Inflammatory macrophage treated with lipopolysaccharide for 4 hours (primary cell): ENCODE measurements at regions not wholly inside any gene's neighbourhood (a gene's known extent, or its start where the extent isn't known, plus 50 kb on each side); places are given as distances from the start of the nearest gene placed in this dataset.
"Not testable (repeated sequence)": the region's sequence is repeated elsewhere in the genome, so short reads cannot be mapped to it uniquely, and the experiment has no call there.

Source experiments
- DNase-seq: peaks from one replicate; pipeline ENCODE4 v3.0.0-alpha.2; 2020

DNA sequence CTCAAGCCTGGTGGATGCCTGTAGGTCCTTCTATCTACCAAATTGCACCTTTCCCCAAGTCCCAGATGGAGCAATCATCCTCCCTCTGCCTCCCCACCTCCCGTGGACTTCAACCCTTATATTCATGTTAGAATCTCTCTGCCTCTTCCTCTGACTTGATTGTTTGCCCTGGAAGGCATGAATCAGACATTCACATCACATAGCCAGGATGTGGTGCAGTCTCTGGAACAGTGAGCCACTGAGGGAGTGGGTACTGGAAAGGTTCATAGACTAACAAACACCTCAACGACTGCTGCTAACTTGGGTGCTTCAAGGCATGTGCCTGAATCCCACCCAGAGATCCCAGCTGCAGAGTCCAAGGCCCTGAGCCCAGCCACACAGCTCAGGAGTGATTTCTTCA lies 494.0 kb downstream of the TNS3 start:
- no peak for DNase-seq

DNA sequence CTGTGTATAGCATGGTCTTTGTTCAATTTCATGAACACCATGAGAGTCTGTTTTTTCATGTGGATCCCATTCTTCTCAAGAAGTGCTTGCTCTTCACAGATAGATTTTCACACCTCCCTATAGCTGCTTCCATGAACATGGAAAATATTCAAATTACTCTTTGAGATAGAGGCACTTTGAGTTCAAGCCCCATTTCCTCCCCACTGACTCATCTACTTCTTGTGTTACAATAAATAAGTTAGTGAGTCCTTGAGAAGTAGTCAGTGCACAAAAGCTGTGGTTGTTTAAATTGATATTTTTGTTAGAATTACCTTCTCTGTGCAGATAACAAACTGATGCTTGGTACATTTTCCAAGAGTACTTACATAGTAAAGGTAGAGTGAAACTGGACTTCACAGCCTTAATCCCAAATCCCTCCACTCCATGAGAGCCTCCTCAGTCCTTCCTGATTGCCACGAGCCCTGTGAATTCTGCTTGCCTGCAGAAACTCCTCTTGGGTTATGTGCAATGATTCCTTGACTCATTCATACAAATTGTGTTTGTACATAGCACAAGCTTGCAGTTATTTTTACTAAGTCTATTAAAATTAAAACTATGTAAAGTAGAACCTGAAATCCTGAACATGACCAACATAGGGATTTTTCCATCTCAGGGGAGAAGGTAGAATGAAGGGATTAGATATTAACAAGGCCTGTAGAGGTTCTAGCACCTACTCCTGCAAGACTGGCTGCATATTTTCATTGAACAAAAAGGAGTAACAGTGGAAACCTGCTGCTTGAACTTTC lies 496.2 kb downstream of the TNS3 start:
- no peak for DNase-seq

DNA sequence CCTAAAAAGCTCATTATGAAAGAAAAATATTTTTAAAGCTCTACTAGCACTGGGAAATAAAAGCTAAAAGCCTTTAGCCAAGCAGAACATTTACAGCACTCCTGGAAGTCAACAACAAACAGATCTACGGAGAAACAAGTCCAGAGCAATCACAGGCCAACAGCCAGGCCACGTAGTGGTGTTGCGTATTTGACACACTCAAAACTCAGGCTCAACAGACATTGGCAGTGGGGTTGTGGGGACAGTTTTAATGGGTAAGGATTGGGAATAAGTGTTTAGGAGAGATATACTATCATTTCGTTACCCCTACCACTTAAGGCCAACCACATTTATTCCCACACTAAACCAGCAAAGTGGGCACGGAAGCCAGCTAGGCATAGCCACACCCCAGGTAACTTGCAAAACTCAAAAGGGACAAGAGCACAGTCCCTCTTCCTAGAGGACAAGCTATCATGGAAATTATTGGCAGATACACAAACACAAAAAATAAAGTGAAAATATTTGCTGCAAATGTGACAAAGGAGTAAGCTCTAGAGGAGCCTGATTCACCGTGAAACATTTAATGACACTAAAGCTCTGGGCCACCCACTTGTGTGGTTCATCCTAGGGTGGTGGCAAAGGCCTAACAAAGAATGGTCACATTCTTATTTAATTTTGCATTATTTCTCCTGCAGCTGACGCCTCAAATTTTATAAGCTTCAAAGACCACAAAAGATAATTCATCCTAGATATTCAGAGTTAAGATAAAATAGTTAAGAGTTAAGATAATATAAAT lies 498.2 kb downstream of the TNS3 start:
- DNase-seq: no peak

DNA sequence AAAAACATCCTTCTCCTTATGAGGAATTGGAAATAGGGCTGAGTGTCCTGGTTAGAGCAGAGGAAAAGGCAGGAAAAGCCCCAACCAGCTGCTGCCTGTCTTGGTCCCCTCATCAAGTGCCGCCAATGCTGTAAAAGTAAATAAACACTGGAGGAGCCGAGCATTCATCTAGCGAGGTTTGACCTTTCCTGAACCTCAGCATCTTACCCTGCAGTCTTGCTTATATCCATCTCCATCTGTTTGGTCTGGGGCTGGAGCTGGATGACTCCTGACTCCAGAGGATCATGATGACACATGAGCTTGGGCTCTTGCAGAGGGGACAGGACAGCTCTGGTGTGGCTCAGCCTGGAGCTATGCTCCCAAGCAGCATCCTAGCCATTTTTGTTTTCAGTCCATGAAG lies 501.1 kb downstream of the TNS3 start:
- DNase-seq: no peak

DNA sequence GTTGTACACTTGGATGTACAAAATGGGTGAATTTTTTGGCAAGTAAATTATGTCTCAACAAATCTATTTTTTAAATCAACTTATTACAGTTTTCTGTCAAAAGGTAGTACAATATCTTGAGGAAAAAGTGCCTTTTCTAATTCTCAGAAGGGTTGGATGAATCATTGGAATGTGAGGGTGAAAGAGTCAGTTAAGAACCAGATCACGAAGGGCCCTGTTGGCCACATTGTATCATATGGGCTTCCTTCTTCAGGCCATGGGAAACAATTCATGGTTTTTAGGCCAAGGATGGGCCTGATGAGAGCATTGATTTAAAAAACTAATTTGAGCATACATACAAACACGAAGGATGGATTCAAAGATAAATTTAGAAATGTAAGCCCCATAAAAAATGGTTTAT lies 503.7 kb downstream of the TNS3 start:
- no peak for DNase-seq

DNA sequence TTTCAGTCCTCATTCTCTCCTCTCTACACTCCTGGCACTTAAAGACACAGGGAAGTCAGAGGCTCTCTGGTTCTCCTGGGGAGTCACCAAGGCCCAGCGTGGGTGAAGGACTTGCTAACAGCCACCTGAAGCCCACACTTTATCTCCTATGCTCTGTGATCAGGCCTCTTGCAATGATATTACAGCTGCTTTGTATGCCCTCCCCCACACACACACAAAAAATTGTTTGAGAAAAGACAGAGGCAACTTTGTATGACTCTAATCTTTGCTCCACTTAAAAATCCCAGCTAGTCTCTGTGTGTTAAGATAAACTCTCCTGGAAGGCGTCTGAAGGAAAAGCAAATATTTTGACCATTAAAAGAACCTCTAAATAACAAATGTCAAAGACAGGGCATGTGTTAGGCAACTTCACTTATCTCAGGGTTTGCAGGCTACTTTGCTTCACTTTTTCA lies 507.2 kb downstream of the TNS3 start:
- DNase-seq: no peak

DNA sequence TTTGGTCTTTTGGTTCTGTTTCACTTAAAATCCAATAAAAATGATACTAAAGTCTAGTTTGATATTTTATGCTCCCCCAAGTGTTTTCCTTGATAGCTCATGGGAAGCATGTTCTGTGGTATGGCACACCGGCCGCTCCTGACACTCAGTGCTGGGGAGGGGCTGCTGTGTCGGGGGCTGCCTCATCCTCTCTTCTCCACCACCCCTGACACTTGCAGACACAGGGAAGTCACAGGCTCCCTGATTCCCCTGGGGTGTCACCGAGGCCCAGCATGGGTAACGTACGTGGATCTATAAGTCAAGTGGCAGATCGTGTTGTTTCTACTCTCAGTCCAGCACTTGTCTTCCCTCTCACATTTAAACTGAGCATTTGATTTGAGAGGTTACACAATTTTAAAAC lies 508.6 kb downstream of the TNS3 start:
- DNase-seq: no peak

DNA sequence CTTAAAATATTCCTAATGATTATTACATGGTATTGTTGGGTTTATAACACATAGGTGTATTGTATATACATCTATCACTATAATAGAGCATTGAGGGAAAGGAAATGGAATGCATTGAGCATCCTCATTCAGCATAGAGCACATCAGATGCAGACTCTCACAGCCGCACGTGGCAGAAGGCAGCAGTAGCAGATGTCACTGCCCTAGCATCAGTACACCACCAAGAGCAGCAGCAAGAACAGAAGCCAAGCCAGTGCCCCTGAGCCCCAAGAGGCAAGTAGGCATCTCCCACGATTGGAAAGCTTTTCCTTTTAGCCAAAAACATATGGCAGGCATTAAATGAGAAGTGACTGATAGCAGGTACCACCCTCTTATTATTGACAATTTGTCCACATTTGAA lies 510.0 kb downstream of the TNS3 start:
- DNase-seq: no peak

DNA sequence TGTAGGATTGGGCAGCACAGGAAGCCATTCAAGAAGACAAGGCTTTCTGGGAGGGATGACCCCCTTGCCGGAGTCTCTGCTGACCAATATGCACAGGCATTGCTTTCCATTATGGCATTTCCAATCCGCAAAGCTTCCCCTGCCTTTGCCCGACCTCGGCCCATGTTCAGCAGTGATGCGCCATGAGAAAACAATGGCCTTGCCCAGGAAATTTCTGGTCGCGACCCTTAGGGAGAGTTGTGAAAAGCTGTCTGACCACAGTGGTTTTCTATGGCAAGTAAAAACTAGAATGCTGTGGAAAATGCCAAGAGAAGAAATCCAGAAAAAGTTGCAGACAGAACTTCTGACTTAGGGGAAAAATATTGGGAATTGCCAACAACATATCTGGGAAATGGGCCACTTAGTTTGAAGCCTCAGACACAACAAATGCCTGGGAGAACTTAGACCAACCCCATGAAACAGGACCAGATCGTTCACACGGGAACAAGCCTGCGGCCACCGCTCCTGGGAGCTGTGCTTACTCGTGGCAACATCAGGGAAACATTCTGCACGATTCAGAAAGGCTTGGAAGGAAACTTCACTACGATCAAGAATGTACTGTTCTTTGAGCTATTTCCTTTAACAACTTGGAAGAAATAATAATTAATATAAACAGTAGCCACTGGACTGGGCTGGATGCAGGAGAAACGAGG lies 512.4 kb downstream of the TNS3 start:
- DNase-seq: no peak

DNA sequence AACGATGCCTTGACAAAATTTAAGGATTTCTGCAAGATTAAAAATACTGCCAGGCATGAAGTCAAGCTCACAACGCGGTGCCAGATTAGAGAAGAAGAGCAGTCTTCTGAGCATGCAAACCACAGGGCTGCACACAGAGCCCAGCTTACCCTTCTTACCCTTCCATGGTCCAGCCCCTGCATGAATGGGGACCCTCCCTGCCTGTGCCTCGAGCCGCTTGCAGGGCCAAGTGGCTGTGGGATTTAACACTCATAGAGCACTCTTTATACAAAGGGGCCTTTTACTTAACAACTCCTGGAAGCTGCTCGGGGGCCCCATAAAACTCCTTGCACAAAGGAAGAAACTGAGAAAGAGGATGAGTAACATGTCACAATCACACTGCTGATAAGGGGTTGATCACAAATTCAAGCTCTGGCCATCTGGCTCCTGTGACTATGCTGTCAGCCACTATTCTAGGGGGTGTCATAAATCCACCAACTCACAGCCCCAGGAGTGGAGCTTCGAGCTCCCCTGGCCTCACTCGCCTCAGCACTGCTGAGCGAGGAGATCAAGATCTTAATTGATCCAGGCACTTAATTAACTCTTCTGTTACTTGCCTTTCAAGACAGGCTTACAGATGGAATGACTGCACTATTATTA lies 514.8 kb downstream of the TNS3 start:
- DNase-seq: no peak

DNA sequence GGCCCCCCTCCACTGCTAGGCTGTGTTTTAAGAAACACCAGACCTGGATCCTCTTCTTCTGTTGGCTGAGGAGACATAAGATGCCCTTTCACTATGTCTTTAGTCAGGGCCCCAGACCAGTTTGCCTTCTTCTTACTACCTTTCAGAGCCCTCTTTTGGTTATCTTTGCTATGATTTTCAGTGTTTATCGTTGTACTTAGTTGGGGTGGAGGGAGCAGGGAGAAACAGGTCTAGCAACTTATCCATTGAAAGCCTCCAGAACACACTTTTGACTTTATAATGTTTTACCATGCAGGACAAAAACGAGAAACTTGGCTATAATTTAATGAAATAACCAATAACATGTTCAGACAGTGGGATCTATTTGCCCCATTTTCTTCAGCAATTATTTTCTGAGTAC lies 525.2 kb downstream of the TNS3 start:
- DNase-seq: no peak

DNA sequence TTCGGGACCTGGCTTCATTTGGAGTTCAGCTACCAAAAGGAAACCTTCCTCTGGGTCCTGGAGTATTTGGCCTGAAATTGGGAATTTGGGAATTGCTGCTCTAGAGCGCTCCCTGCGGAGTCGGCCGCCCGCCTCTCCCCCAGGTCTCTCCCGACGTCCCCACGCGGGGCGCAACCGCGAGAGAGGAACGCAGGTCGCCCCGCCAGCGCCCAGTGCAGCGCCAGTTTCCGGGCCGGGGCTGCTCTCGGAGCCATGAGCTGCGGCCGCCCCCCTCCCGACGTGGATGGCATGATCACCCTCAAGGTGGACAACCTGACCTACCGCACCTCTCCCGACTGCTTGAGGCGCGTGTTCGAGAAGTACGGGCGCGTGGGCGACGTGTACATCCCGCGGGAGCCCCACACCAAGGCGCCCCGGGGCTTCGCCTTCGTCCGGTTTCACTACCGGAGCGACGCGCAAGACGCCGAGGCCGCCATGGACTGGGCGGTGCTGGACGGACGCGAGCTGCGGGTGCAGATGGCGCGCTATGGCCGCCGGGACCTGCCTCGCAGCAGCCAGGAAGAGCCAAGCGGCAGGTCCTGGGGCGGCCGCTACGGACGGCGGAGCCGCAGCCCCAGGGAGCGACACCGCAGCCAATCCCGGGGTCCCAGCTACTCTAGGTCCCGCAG lies 529.2 kb downstream of the TNS3 start:
- DNase-seq: not testable (repeated sequence)

DNA sequence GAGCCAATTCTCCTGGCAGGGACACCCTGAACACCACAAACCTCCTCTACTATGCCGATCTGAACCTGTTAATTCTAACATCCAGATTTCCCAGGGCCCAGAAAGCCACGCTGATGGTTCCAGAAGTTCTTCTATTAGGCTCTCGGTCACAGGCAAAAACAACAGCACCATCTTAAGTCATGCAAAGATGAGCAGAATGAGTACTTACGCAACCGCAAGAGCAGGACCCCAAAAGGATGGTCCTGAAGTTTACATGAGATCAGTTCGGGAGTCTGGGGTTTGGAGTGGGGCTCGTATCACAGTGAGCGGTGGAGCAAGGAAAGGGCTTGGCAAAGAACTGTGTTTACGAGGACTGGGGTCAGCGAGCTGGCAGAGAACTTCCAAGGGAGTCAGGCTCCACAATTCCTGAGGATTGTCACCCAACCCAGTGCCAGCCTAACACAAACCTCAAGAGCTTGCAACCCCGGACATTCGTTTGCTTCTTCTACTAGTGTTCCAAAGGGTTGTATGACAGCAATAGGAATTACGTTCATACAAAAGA lies 532.6 kb downstream of the TNS3 start:
- no peak for DNase-seq

DNA sequence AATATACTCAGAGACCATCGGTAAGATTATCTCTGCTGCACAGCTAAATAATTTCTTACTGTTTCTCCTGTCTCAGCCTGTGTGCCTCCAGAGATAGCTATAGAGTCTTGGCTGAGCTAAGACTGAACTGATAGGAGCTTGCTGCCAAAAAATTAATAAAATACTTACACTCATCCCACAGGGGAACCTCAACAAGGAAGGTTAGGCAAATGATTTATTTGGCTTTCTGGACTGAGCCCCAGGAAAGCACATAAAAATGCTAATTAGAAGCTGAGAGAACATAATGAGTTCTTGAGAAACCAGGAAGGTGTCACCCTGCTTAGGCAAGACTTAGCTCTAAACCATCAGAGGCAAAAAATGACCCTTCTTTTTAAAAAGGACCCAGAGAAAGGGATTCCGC lies 534.5 kb downstream of the TNS3 start:
- no peak for DNase-seq

DNA sequence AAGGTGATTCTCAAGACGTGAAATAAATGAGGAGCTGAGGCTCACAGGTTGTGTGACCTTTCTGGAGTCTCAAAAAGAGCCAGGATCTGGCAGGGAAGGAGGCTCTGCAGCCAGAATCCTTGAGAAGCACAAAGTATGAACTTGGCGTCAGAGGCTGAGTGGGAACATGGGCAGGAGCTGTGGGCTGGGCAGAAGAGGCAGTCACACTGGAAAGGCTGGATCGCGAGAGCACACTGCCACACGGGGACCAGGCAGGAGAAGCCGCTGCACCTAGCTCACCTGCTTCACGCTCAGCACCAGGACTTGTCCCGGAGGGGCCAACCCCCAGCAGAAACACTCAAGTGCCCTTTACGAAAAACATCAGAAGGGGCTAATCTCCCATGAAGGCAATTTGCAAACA lies 535.0 kb downstream of the TNS3 start:
- DNase-seq: no peak

DNA sequence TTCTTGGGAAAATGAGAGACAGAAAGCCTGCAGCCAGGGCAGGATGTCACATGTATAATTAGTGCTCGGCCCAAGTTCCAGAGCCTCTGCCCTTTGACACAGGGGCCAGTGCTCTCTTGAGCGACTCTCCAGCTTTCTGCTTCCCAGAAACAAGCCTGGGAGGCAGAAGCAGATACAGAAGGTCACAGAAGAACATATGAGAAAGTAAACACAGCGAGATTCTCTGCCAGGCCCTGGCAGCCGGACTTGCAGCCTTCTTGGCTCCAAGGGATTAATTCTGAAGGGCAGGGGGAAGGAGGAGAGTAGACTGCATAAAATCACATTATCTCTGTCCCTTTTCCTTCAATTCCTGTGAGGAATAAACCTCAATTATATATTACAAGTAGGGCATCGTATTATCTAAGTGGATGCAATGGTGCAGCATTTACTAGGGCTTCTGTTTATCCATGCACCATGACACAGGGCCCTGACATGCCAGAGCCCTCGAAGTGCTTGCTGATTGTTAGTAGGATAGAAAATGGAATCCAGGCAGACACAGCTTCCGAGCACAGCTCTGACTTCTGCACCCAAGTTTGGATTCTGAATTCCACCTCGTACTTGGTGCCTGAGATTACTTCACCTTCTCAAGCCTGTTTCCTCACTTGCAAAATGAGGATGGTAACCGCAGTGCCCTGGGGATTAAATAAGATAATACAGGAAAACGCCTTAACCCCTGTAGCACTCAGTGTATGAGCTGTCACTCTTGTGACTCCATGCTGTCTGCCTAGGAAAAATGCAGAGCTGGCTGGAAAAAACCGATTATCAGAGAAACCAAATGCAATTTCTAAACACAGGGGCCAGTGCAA lies 536.5 kb downstream of the TNS3 start:
- DNase-seq: no peak

DNA sequence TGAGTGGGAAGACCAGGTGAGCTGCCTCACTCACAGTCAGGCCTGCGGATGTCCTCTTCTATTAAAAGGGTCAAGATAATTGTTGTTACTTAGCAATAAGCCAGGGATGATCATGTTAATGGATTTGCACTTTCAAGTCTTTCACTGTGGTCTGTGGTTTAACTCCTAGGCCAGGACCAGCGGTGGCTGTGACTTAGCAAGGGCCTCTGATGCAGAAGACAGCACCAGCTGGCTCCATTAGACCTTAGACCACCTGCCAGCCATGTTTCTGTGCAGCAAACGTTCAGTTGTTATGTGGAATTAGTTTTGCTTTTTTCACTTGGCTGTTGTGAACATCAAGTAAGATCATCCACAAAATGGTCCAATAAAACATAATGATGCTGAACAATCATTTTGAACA lies 537.3 kb downstream of the TNS3 start:
- no peak for DNase-seq

DNA sequence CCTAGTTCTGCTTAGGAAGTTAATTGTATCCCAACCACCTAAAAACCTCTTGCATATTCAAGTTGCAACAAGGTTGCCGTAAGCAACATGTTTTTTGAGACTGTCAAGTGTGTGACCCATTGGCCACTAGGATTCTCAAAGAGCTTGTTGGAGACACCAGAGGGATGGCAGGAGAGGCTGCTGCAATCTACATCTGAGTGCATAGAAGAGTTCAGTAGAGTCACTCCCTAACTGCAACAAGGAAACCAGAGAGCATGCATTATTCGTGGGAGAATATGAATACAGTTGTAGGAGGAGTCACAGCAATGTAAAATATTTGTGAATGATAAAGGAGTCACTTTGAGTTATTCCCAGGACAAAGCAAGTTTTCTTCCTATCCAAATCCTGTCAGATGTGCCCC lies 538.6 kb downstream of the TNS3 start:
- no peak for DNase-seq

DNA sequence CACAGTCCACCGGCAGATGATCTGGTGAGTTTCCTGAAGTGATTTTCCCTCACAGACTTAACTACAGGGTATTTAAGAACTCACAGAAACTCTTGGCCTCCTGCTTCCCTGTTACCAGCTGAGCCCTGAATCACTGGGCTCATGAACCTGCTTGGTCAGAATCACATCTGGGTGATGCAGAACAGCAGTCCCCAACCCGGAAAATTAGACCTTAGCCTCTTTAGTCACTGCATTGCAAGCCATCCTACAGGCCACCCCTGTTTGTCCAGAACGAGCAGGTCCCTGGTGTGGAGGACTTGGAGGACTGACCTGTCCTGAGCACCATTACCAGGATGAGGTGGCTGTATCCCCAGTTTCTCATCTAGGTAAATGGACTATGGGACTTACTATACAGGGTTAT lies 539.2 kb downstream of the TNS3 start:
- DNase-seq: no peak

DNA sequence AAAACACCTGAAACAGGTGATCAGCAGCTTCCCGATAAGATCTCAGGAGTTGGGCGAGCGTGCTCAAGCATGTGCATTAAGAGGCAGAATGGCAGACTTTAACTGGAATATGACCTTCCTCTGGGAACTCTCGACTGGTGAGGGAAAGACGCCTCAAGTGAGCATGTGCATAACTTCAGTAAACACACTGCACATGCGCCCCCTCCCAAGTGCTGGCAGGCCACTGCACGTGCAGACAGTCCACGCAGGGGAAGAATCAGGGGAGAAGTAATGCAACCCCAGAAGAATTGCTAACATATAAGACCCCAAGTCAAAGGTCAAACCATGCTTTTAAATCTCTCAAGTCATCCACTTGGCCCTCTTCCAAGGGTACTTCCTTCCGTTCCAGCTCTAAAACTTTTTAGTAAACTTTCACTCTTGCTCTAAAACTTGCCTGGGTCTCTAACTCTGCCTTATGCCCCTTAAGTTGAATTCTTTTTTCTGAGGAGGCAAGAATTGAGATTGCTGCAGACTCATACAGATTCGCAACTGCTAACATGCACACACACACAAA lies 541.0 kb downstream of the TNS3 start:
- DNase-seq: no peak

DNA sequence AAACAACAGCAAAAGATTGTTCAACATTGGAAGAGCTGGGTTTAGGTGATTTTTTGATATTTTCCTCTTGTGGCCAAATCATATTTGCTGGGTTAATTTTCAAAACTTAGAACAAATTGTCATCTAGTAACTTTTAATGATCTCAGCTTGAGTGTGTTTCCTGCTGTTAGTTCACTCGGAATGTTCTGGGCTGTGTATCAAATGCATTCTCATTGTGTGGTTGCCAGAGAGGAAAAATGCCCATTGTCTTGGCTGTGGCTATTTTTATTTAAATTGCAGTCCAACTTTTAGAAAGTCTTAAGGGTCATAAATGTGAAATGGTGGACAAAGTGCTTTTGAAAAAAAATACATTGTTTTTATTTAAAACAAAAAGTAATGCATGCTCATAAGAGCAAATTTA lies 542.0 kb downstream of the TNS3 start:
- no peak for DNase-seq
